ENCODE measurements at regions not wholly inside any gene's neighbourhood (a gene's known extent, or its start where the extent isn't known, plus 50 kb on each side); places are given as distances from the start of the nearest gene placed in this dataset.

GRCh38 chr14:97376310-97376709 lies 579.1 kb downstream of the VRK1 start:
- H3K9me3 Mint-ChIP-seq (ENCODE audit: unreplicated experiment), result no peaks in the 10 kb centered on the region
- no peaks in the 10 kb centered on the region for H3K27me3 Mint-ChIP-seq (ENCODE audit: unreplicated experiment)
- no peak overlapping the region for H3K27ac Mint-ChIP-seq (ENCODE audit: unreplicated experiment)
- H3K36me3 Mint-ChIP-seq (ENCODE audit: unreplicated experiment), result no peaks in the 10 kb centered on the region
- H3K4me1 Mint-ChIP-seq (ENCODE audit: low read depth, unreplicated experiment), result no peaks in the 10 kb centered on the region
- no peak overlapping the region for H3K4me3 Mint-ChIP-seq (ENCODE audit: unreplicated experiment)
- no peak for DNase-seq
- TF ChIP-seq CTCF (IDR thresholded peaks at IDR 0.05; ENCODE audit: partially characterized antibody, unreplicated experiment), result no peak

- Mint-ChIP-seq H3K9me3 (ENCODE audit: unreplicated experiment) (no peaks in the 10 kb centered on the region), H3K36me3 (ENCODE audit: unreplicated experiment) (no peaks in the 10 kb centered on the region), H3K4me1 (ENCODE audit: low read depth, unreplicated experiment) (peaks cover 7% of the 10 kb centered on the region)
Measured at GRCh38 chr14:97377550-97377949, 580.4 kb downstream of the VRK1 start.

GRCh38 chr14:97379091-97379531 lies 581.9 kb downstream of the VRK1 start:
- DNase-seq, result no peak

More at GRCh38 chr14:97377550-97377949, 580.4 kb downstream of the VRK1 start:
- H3K4me3 Mint-ChIP-seq (ENCODE audit: unreplicated experiment), result no peak overlapping the region
- no peaks in the 10 kb centered on the region for H3K27me3 Mint-ChIP-seq (ENCODE audit: unreplicated experiment)
- TF ChIP-seq CTCF (IDR thresholded peaks at IDR 0.05; ENCODE audit: partially characterized antibody, unreplicated experiment), result no peak
- no peak overlapping the region for H3K27ac Mint-ChIP-seq (ENCODE audit: unreplicated experiment)
- no peak for DNase-seq

GRCh38 chr14:97380539-97380941 lies 583.4 kb downstream of the VRK1 start:
- DNase-seq, result no peak
- peaks cover 7% of the 10 kb centered on the region for H3K4me1 Mint-ChIP-seq (ENCODE audit: low read depth, unreplicated experiment)
- no peak for TF ChIP-seq CTCF (IDR thresholded peaks at IDR 0.05; ENCODE audit: partially characterized antibody, unreplicated experiment)
- no peaks in the 10 kb centered on the region for H3K9me3 Mint-ChIP-seq (ENCODE audit: unreplicated experiment)
- H3K36me3 Mint-ChIP-seq (ENCODE audit: unreplicated experiment), result no peaks in the 10 kb centered on the region
- H3K4me3 Mint-ChIP-seq (ENCODE audit: unreplicated experiment), result no peak overlapping the region
- H3K27me3 Mint-ChIP-seq (ENCODE audit: unreplicated experiment), result no peaks in the 10 kb centered on the region
- no peak overlapping the region for H3K27ac Mint-ChIP-seq (ENCODE audit: unreplicated experiment)

More at GRCh38 chr14:97379091-97379531, 581.9 kb downstream of the VRK1 start:
- peaks cover 7% of the 10 kb centered on the region for H3K4me1 Mint-ChIP-seq (ENCODE audit: low read depth, unreplicated experiment)
- TF ChIP-seq CTCF (IDR thresholded peaks at IDR 0.05; ENCODE audit: partially characterized antibody, unreplicated experiment), result no peak
- no peak overlapping the region for H3K4me3 Mint-ChIP-seq (ENCODE audit: unreplicated experiment)
- no peaks in the 10 kb centered on the region for H3K36me3 Mint-ChIP-seq (ENCODE audit: unreplicated experiment)
- no peak overlapping the region for H3K27ac Mint-ChIP-seq (ENCODE audit: unreplicated experiment)
- no peaks in the 10 kb centered on the region for H3K27me3 Mint-ChIP-seq (ENCODE audit: unreplicated experiment)
- H3K9me3 Mint-ChIP-seq (ENCODE audit: unreplicated experiment), result no peaks in the 10 kb centered on the region

GRCh38 chr14:97381309-97381708 lies 584.1 kb downstream of the VRK1 start:
- H3K36me3 Mint-ChIP-seq (ENCODE audit: unreplicated experiment), result no peaks in the 10 kb centered on the region
- no peaks in the 10 kb centered on the region for H3K9me3 Mint-ChIP-seq (ENCODE audit: unreplicated experiment)
- H3K4me1 Mint-ChIP-seq (ENCODE audit: low read depth, unreplicated experiment), result peaks cover 7% of the 10 kb centered on the region

More at GRCh38 chr14:97381309-97381708, 584.1 kb downstream of the VRK1 start:
- Mint-ChIP-seq H3K4me3 (ENCODE audit: unreplicated experiment) (no peak overlapping the region), H3K27ac (ENCODE audit: unreplicated experiment) (no peak overlapping the region), H3K27me3 (ENCODE audit: unreplicated experiment) (no peaks in the 10 kb centered on the region)
- TF ChIP-seq CTCF (IDR thresholded peaks at IDR 0.05; ENCODE audit: partially characterized antibody, unreplicated experiment), result no peak
- no peak for DNase-seq
